ENCODE measurements at regions not wholly inside any gene's neighbourhood (a gene's known extent, or its start where the extent isn't known, plus 50 kb on each side); places are given as distances from the start of the nearest gene placed in this dataset.
"Not testable (repeated sequence)": the region's sequence is repeated elsewhere in the genome, so short reads cannot be mapped to it uniquely, and the experiment has no call there.

GRCh38 chr15:49721621-49722020 is 100.8 kb downstream of the DTWD1 start:
- H3K4me1 Mint-ChIP-seq (ENCODE audit: low read depth): peaks cover 7% of the 10 kb centered on the region; the same call in 1 of the 2 replicates
- H3K27ac Mint-ChIP-seq: no peak overlapping the region
- H3K4me3 Mint-ChIP-seq: no peak overlapping the region
- peaks cover 9% of the 10 kb centered on the region for H3K36me3 Mint-ChIP-seq (ENCODE audit: low read depth)
- no peak for DNase-seq
- peaks cover 6% of the 10 kb centered on the region; the same call in 1 of the 2 replicates for H3K9me3 Mint-ChIP-seq
- no peak for TF ChIP-seq CTCF (IDR thresholded peaks at IDR 0.05)
- peaks cover 2% of the 10 kb centered on the region; the same call in 1 of the 2 replicates for H3K27me3 Mint-ChIP-seq (ENCODE audit: insufficient read depth)

GRCh38 chr15:49723981-49724380 is 103.1 kb downstream of the DTWD1 start:
- peaks cover 9% of the 10 kb centered on the region for H3K36me3 Mint-ChIP-seq (ENCODE audit: low read depth)
- DNase-seq: no peak
- H3K27me3 Mint-ChIP-seq (ENCODE audit: insufficient read depth): peaks cover 2% of the 10 kb centered on the region; the same call in 1 of the 2 replicates
- no peaks in the 10 kb centered on the region for H3K4me1 Mint-ChIP-seq (ENCODE audit: low read depth)
- no peak for TF ChIP-seq CTCF (IDR thresholded peaks at IDR 0.05)
- H3K9me3 Mint-ChIP-seq: peaks cover 11% of the 10 kb centered on the region
- H3K27ac Mint-ChIP-seq: no peak overlapping the region
- no peak overlapping the region for H3K4me3 Mint-ChIP-seq

GRCh38 chr15:49731187-49732099 is 110.6 kb downstream of the DTWD1 start:
- no peaks in the 10 kb centered on the region for H3K27me3 Mint-ChIP-seq (ENCODE audit: insufficient read depth)
- H3K36me3 Mint-ChIP-seq (ENCODE audit: low read depth): peaks cover 1% of the 10 kb centered on the region; the same call in 1 of the 2 replicates
- no peaks in the 10 kb centered on the region for H3K4me1 Mint-ChIP-seq (ENCODE audit: low read depth)
- H3K27ac Mint-ChIP-seq: no peak overlapping the region
- H3K9me3 Mint-ChIP-seq: peaks cover 5% of the 10 kb centered on the region; the same call in 1 of the 2 replicates
- no peak overlapping the region for H3K4me3 Mint-ChIP-seq
- TF ChIP-seq CTCF (IDR thresholded peaks at IDR 0.05): no peak
- no peak for DNase-seq

- H3K27me3 Mint-ChIP-seq (ENCODE audit: insufficient read depth); H3K4me3 Mint-ChIP-seq; H3K27ac Mint-ChIP-seq; H3K4me1 Mint-ChIP-seq (ENCODE audit: low read depth); DNase-seq; H3K9me3 Mint-ChIP-seq; H3K36me3 Mint-ChIP-seq (ENCODE audit: low read depth): not testable (repeated sequence)
Measured at GRCh38 chr15:49732109-49732508, 111.3 kb downstream of the DTWD1 start.

- H3K27me3 Mint-ChIP-seq (ENCODE audit: insufficient read depth); H3K36me3 Mint-ChIP-seq (ENCODE audit: low read depth); H3K4me3 Mint-ChIP-seq; DNase-seq; H3K27ac Mint-ChIP-seq; H3K9me3 Mint-ChIP-seq: not testable (repeated sequence)
- H3K4me1 Mint-ChIP-seq (ENCODE audit: low read depth): peaks cover 15% of the 10 kb centered on the region
Measured at GRCh38 chr15:49734089-49734488, 113.2 kb downstream of the DTWD1 start.

- TF ChIP-seq CTCF (IDR thresholded peaks at IDR 0.05): no peak
- H3K27me3 Mint-ChIP-seq (ENCODE audit: insufficient read depth): no peaks in the 10 kb centered on the region
- DNase-seq: no peak
- peaks cover 23% of the 10 kb centered on the region for H3K4me1 Mint-ChIP-seq (ENCODE audit: low read depth)
- H3K9me3 Mint-ChIP-seq: no peaks in the 10 kb centered on the region; the same call in 1 of the 2 replicates
- H3K36me3 Mint-ChIP-seq (ENCODE audit: low read depth): no peaks in the 10 kb centered on the region; the same call in 1 of the 2 replicates
- H3K27ac Mint-ChIP-seq: no peak overlapping the region
- H3K4me3 Mint-ChIP-seq: no peak overlapping the region
Measured at GRCh38 chr15:49734831-49735508, 114.1 kb downstream of the DTWD1 start.

Data from HFFc6 (cell line).